HG02973 (cell line): ENCODE measurements at regions not wholly inside any gene's neighbourhood (a gene's known extent, or its start where the extent isn't known, plus 50 kb on each side); places are given as distances from the start of the nearest gene placed in this dataset.

Experiments used
- ATAC-seq: cut with Tn5 transposase; IDR thresholded peaks from one replicate; pipeline ENCODE4 v1.9.1; 2021; ENCODE audit warnings: moderate library complexity; ENCODE audit not compliant: unreplicated experiment

- no peak for ATAC-seq
These were observed 218.7 kb downstream of the SPATA18 start for GRCh38 chr4:52269761-52270160.

GRCh38 chr4:52273885-52274284 lies 222.8 kb downstream of the SPATA18 start:
- ATAC-seq: no peak

- ATAC-seq: no peak
These were observed 237.2 kb downstream of the SPATA18 start for GRCh38 chr4:52288212-52288855.

- no peak for ATAC-seq
These were observed 239.4 kb downstream of the SPATA18 start for GRCh38 chr4:52290466-52290865.

- no peak for ATAC-seq
These were observed 241.1 kb downstream of the SPATA18 start for GRCh38 chr4:52292245-52292644.

GRCh38 chr4:52296341-52296740 lies 245.2 kb downstream of the SPATA18 start:
- ATAC-seq: no peak

GRCh38 chr4:52298444-52298843 lies 247.3 kb downstream of the SPATA18 start:
- ATAC-seq: no peak

- no peak for ATAC-seq
These were observed 248.0 kb downstream of the SPATA18 start for GRCh38 chr4:52299120-52299519.

- ATAC-seq: no peak
These were observed 260.5 kb downstream of the SPATA18 start for GRCh38 chr4:52311464-52312125.

GRCh38 chr4:52312722-52313121 lies 261.6 kb downstream of the SPATA18 start:
- no peak for ATAC-seq

- no peak for ATAC-seq
These were observed 266.3 kb downstream of the SPATA18 start for GRCh38 chr4:52317361-52317879.

- ATAC-seq: no peak
These were observed 266.9 kb downstream of the SPATA18 start for GRCh38 chr4:52317981-52318380.

GRCh38 chr4:52329894-52330293 lies 278.8 kb downstream of the SPATA18 start:
- ATAC-seq: no peak

- ATAC-seq: no peak
These were observed 292.5 kb downstream of the SPATA18 start for GRCh38 chr4:52343595-52343994.

- ATAC-seq: no peak
These were observed 299.8 kb downstream of the SPATA18 start for GRCh38 chr4:52350926-52351325.

- no peak for ATAC-seq
These were observed 300.7 kb downstream of the USP46 start for GRCh38 chr4:52358366-52358765.

- no peak for ATAC-seq
These were observed 300.2 kb downstream of the USP46 start for GRCh38 chr4:52358883-52359321.

GRCh38 chr4:52366191-52366590 lies 292.9 kb downstream of the USP46 start:
- no peak for ATAC-seq

- ATAC-seq: no peak
These were observed 292.5 kb downstream of the USP46 start for GRCh38 chr4:52366621-52367020.

GRCh38 chr4:52367282-52367830 lies 291.7 kb downstream of the USP46 start:
- ATAC-seq: no peak

GRCh38 chr4:52368895-52369294 lies 290.2 kb downstream of the USP46 start:
- no peak for ATAC-seq

- no peak for ATAC-seq
These were observed 289.5 kb downstream of the USP46 start for GRCh38 chr4:52369649-52370048.
